ENCODE measurements at regions not wholly inside any gene's neighbourhood (a gene's known extent, or its start where the extent isn't known, plus 50 kb on each side); places are given as distances from the start of the nearest gene placed in this dataset.
A peak's percentile ranks its signal among the peaks of the same experiment; 100 is the strongest.

DNA sequence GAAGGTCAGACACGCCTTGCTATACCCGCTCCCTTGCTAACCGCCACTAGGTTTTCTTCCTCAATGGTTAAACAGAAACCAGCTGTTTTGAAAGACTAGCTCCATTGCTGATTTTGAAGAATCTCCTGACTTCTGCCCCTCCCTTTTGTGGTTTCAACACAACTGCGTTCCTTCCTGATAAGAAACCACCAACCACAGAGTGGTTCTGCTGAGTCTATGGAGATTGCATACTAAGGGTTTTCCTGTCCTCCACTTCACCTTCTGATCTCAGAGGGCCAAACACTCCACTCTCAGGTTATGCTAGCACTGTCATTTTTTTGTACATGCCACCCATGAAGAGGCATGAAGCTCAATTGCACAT is 207.9 kb downstream of the MYLK4 start:
- DNase-seq: peak in 2 of 5 donors; percentile 47 to 48

DNA sequence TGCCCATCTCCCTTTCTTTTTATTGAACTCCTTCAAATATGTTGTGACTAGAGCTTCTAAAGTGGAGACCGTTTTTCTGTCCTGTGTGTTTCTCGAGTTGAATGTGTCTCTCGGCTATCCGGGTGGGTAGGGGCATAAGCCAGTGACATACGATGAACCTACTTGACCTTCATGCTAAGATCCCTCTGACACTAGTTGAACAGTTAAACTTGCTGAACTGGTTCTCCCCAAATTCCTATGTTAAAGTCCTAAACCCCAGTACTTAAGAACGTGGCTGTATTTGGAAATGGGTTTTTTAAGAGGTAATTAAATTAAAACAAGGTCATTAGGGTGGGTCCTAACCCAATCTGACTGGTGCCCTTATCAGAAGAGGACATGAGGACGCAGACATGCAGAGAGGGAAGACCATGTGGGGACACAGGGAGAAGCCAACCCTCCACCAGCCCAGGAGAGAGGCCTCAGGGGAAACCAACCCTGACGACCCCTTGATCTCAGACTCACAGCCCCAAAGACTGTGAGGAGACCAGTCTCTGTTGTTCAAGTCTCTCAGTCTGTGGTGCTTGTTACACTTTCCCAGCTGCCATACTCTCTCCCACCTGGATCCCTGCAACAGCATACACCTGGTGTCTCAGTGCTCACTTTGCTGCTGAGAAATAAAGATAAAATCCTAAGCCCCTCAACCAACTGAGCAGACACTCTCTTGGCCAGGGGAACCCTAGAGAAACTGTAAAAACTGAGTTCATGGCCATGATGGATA is 208.4 kb downstream of the MYLK4 start:
- CTCF ChIA-PET: no interaction called here
- Mint-ChIP-seq H3K9me3 (peaks cover 0 to 7% (median 0%) of the 10 kb centered on the region in 5 donors), H3K4me3 (peak overlapping the region in 5 of 7 donors; percentile 5 to 63 (median 31)), H3K27me3 (peaks cover 38 to 54% of the 10 kb centered on the region in 2 donors), H3K27ac (peak overlapping the region in 3 of 8 donors; percentile 3 to 51 (median 9)), H3K4me1 (peaks cover 22 to 24% (median 24%) of the 10 kb centered on the region in 3 donors), H3K36me3 (no peaks in the 10 kb centered on the region)
- Histone ChIP-seq H3K36me3 (ENCODE audit: insufficient read depth, low read length) (no peaks in the 10 kb centered on the region), H3K4me1 (ENCODE audit: insufficient read depth, low read length) (peaks cover 23% of the 10 kb centered on the region), H3K27ac (ENCODE audit: low read depth, low read length) (no peak overlapping the region), H3K27me3 (ENCODE audit: insufficient read depth, low read length, poor library complexity, severe bottlenecking) (peaks cover 17% of the 10 kb centered on the region), H3K9me3 (ENCODE audit: low read length) (no peaks in the 10 kb centered on the region), H3K4me3 (ENCODE audit: low read length) (peak overlapping the region; percentile 24)
- DNase-seq: no peak
- POLR2A ChIA-PET: no interaction called here

More for the DNA sequence above, 207.9 kb downstream of the MYLK4 start:
- Mint-ChIP-seq H3K27me3 (peaks cover 36 to 52% of the 10 kb centered on the region in 2 donors), H3K4me3 (peak overlapping the region in 5 of 7 donors; percentile 5 to 63 (median 31)), H3K4me1 (peaks cover 22 to 24% (median 24%) of the 10 kb centered on the region in 3 donors), H3K36me3 (no peaks in the 10 kb centered on the region), H3K9me3 (peaks cover 0 to 7% (median 0%) of the 10 kb centered on the region in 5 donors), H3K27ac (peak overlapping the region in 4 of 8 donors; percentile 3 to 51 (median 10))
- Histone ChIP-seq H3K4me1 (ENCODE audit: insufficient read depth, low read length) (peaks cover 23% of the 10 kb centered on the region), H3K27ac (ENCODE audit: low read depth, low read length) (no peak overlapping the region), H3K27me3 (ENCODE audit: insufficient read depth, low read length, poor library complexity, severe bottlenecking) (peaks cover 17% of the 10 kb centered on the region), H3K36me3 (ENCODE audit: insufficient read depth, low read length) (no peaks in the 10 kb centered on the region), H3K9me3 (ENCODE audit: low read length) (no peaks in the 10 kb centered on the region), H3K4me3 (ENCODE audit: low read length) (peak overlapping the region; percentile 24)
- ChIA-PET POLR2A (no interaction called here), CTCF (no interaction called here)

DNA sequence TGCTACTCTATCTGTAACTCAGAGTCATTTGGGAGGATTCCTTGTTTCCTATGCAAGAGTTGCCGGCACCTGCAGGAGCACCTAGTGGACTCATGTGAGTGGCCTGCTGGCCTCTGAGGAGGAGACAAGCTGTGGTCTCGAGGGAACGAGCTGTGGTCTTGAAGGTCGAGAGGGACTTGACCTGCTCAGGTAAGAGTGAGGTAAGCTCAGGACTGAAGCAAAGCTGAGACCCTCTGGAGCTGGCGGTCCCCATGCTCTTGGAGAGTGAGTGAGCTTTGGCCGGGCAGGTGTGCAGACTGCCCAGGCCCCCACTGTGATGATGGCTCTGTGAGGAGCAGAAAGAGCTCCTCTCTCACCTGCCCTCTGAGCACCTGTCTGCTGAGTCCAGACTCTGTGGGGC is 214.3 kb downstream of the MYLK4 start:
- Mint-ChIP-seq H3K27ac (no peak overlapping the region), H3K27me3 (peaks cover 16 to 64% of the 10 kb centered on the region in 2 donors), H3K36me3 (no peaks in the 10 kb centered on the region), H3K4me1 (no peaks in the 10 kb centered on the region), H3K9me3 (peaks cover 0 to 4% (median 2%) of the 10 kb centered on the region in 5 donors), H3K4me3 (no peak overlapping the region)
- H3K4me3 ChIP-seq (ENCODE audit: low read length): no peak overlapping the region
- H3K27me3 ChIP-seq (ENCODE audit: insufficient read depth, low read length, poor library complexity, severe bottlenecking): peaks cover 21% of the 10 kb centered on the region
- ChIA-PET POLR2A (no interaction called here), CTCF (no interaction called here)
- no peak for DNase-seq
- H3K36me3 ChIP-seq (ENCODE audit: insufficient read depth, low read length): no peaks in the 10 kb centered on the region
- no peak overlapping the region for H3K27ac ChIP-seq (ENCODE audit: low read depth, low read length)
- no peaks in the 10 kb centered on the region for H3K9me3 ChIP-seq (ENCODE audit: low read length)
- H3K4me1 ChIP-seq (ENCODE audit: insufficient read depth, low read length): no peaks in the 10 kb centered on the region

DNA sequence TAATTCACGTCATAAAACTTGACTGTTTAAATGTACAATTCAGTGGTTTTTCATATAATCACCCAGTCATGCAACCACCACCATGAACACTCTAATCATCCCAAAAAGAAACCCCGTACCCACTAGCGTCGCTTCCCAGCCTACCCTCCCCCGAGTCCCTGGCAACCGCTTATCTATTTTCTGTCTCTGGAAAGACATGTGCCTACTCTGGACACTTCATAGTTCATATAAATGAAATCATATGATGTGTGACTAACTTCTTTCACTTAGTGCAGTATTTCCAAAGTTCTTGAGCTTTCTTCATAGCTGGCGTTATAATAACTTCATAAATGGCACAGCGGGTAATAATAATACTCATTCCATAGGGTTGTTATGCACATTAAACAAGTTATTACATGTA is 215.2 kb downstream of the MYLK4 start:
- Mint-ChIP-seq H3K4me1 (no peaks in the 10 kb centered on the region), H3K27ac (no peak overlapping the region), H3K27me3 (peaks cover 18 to 57% of the 10 kb centered on the region in 2 donors), H3K36me3 (no peaks in the 10 kb centered on the region), H3K4me3 (no peak overlapping the region), H3K9me3 (peaks cover 0 to 3% (median 2%) of the 10 kb centered on the region in 5 donors)
- Histone ChIP-seq H3K9me3 (ENCODE audit: low read length) (no peaks in the 10 kb centered on the region), H3K36me3 (ENCODE audit: insufficient read depth, low read length) (no peaks in the 10 kb centered on the region), H3K4me3 (ENCODE audit: low read length) (no peak overlapping the region), H3K27ac (ENCODE audit: low read depth, low read length) (no peak overlapping the region), H3K27me3 (ENCODE audit: insufficient read depth, low read length, poor library complexity, severe bottlenecking) (peaks cover 18% of the 10 kb centered on the region), H3K4me1 (ENCODE audit: insufficient read depth, low read length) (no peaks in the 10 kb centered on the region)
- no peak for DNase-seq
- ChIA-PET POLR2A (no interaction called here), CTCF (no interaction called here)

DNA sequence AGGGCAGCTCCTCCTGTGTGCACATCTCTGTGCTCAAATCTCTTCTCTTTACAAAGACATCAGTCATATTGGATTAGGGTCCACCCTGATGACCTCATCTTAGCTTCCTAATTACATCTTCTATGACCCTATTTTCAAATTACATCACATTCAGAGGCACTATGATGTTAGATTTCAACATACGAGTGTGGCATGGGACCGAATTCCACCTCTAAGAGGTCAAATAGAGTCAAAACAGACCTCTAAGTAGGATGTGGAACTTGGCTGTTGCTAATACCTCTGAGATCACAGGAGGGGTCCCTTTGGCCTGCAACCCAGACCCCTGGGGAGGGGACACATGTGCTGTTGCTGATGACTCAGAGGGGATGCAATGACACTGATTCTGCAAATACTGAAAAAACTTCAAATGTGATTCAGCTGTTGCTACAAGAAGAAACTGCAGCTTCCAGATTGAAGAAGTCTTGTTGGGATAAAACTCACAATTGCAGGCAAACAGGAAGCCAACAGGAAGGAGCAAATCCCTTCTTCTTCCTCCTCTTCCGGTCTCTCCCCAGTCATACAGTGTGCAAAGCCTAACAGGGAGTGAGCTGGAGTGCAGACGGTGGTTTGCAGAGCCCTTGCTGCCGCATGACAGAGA is 216.2 kb downstream of the MYLK4 start:
- Mint-ChIP-seq H3K36me3 (peaks cover 0 to 2% (median 0%) of the 10 kb centered on the region in 3 donors), H3K27ac (no peak overlapping the region), H3K27me3 (peaks cover 16 to 57% of the 10 kb centered on the region in 2 donors), H3K4me3 (no peak overlapping the region), H3K4me1 (no peaks in the 10 kb centered on the region), H3K9me3 (peaks cover 0 to 2% (median under 1%) of the 10 kb centered on the region in 5 donors)
- H3K4me1 ChIP-seq (ENCODE audit: insufficient read depth, low read length): no peaks in the 10 kb centered on the region
- CTCF ChIA-PET: no interaction called here
- no peak overlapping the region for H3K27ac ChIP-seq (ENCODE audit: low read depth, low read length)
- no peaks in the 10 kb centered on the region for H3K9me3 ChIP-seq (ENCODE audit: low read length)
- H3K27me3 ChIP-seq (ENCODE audit: insufficient read depth, low read length, poor library complexity, severe bottlenecking): peaks cover 14% of the 10 kb centered on the region
- no peaks in the 10 kb centered on the region for H3K36me3 ChIP-seq (ENCODE audit: insufficient read depth, low read length)
- H3K4me3 ChIP-seq (ENCODE audit: low read length): no peak overlapping the region
- no peak for DNase-seq
- POLR2A ChIA-PET: no interaction called here

DNA sequence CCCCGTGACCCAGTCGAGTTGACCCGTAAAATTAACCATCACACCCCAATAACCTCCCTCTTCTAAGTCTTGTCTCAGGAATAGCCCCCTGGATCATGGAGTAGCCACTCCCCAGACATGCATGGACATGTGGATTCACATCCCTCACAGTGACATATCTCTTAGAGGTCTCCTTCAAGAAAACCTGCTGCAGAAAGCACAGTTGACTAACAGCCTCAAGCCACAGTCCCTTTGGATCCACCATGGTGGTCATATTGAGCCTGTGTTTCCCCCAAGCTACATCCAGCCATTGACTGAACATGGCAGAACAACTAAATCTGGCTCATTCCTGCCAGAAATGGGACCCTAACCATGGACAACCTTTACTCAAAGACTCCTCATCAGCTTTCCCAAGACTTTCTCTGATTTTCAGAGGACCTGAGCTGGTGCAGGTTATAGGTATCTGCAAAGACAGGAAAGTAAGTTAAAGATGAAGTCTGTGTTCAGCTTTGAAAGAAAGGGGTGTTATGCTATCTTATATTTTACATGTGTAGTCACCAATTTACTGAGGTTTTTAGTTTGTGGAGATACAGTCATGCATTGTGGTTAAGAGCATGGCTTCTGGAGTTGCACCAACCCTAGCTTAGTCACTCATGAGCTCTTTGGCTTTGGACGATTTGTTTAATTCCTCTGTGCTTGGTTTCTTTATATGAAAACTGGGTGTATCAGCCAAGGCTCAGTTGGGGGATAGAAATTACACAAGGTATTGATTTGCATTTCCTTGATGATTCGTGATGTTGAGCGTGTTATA is 219.1 kb downstream of the MYLK4 start:
- Mint-ChIP-seq H3K27ac (no peak overlapping the region), H3K27me3 (peaks cover 4 to 50% of the 10 kb centered on the region in 2 donors), H3K4me1 (no peaks in the 10 kb centered on the region), H3K36me3 (peaks cover 0 to 2% (median 0%) of the 10 kb centered on the region in 3 donors), H3K4me3 (no peak overlapping the region), H3K9me3 (peaks cover 0 to 4% (median 2%) of the 10 kb centered on the region in 5 donors)
- H3K27ac ChIP-seq (ENCODE audit: low read depth, low read length): no peak overlapping the region
- H3K27me3 ChIP-seq (ENCODE audit: insufficient read depth, low read length, poor library complexity, severe bottlenecking): peaks cover 5% of the 10 kb centered on the region
- H3K4me1 ChIP-seq (ENCODE audit: insufficient read depth, low read length): no peaks in the 10 kb centered on the region
- H3K4me3 ChIP-seq (ENCODE audit: low read length): no peak overlapping the region
- no peaks in the 10 kb centered on the region for H3K36me3 ChIP-seq (ENCODE audit: insufficient read depth, low read length)
- no peaks in the 10 kb centered on the region for H3K9me3 ChIP-seq (ENCODE audit: low read length)
- DNase-seq: no peak
- CTCF ChIA-PET: no interaction called here
- POLR2A ChIA-PET: no interaction called here

DNA sequence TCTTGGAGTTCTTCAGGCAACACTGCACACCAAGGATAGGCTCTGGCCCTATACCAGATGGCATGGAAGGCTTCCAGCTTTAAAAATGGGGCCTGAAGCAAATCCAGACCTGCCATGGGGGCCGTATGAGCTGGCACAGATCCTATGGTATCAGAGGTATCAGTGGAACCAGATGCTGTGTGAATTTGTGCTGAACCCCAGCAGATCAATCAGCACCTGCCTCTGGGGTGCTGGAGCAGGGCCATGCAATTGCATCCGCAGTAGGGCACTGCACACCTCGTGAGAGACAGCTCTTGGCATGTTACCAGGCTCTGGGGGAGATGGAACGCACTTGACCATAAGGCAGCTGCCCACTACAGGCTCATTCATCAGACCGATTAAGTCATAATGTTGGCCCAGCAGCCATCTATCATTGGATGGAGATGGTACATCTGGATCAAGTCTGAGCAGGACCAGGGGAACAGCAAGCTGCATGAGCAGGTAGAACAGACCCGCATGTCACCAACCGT is 221.5 kb downstream of the MYLK4 start:
- no peak for DNase-seq
- Histone ChIP-seq H3K9me3 (ENCODE audit: low read length) (no peaks in the 10 kb centered on the region), H3K27me3 (ENCODE audit: insufficient read depth, low read length, poor library complexity, severe bottlenecking) (no peaks in the 10 kb centered on the region), H3K4me3 (ENCODE audit: low read length) (no peak overlapping the region), H3K27ac (ENCODE audit: low read depth, low read length) (no peak overlapping the region), H3K36me3 (ENCODE audit: insufficient read depth, low read length) (no peaks in the 10 kb centered on the region), H3K4me1 (ENCODE audit: insufficient read depth, low read length) (no peaks in the 10 kb centered on the region)
- no peak overlapping the region for H3K4me3 Mint-ChIP-seq
- POLR2A ChIA-PET: no interaction called here
- peaks cover 5 to 38% of the 10 kb centered on the region in 2 donors for H3K27me3 Mint-ChIP-seq
- peaks cover 2 to 12% (median 6%) of the 10 kb centered on the region in 5 donors for H3K9me3 Mint-ChIP-seq
- CTCF ChIA-PET: no interaction called here
- H3K4me1 Mint-ChIP-seq: no peaks in the 10 kb centered on the region
- no peak overlapping the region for H3K27ac Mint-ChIP-seq
- peaks cover 0 to 2% (median 1%) of the 10 kb centered on the region in 3 donors for H3K36me3 Mint-ChIP-seq

DNA sequence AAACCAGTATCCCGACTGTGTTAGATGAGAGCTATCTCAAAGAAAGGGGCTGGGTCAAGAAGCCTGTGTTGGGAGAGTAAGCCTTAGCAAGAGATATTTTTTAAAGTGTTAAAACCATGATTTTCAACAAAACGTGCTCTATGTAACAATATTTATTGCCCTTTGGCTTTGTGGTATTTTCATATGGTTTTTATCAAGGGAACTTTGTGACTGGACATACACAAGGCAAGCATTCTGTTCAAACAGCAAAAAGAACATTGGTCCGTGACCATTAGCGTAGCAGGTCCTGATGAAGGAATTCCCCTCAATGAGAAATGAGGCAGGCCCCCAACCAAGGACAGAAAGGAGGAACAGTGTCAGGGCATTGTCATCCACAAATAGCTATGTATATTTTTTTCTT is 222.6 kb downstream of the MYLK4 start:
- no peak overlapping the region for H3K27ac Mint-ChIP-seq
- peaks cover 5% of the 10 kb centered on the region for H3K9me3 ChIP-seq (ENCODE audit: low read length)
- no peak overlapping the region for H3K4me3 ChIP-seq (ENCODE audit: low read length)
- ChIA-PET POLR2A (no interaction called here), CTCF (no interaction called here)
- H3K27ac ChIP-seq (ENCODE audit: low read depth, low read length): no peak overlapping the region
- peaks cover 6 to 34% of the 10 kb centered on the region in 2 donors for H3K27me3 Mint-ChIP-seq
- peaks cover 9 to 19% (median 14%) of the 10 kb centered on the region in 5 donors for H3K9me3 Mint-ChIP-seq
- H3K4me1 ChIP-seq (ENCODE audit: insufficient read depth, low read length): no peaks in the 10 kb centered on the region
- H3K4me1 Mint-ChIP-seq: no peaks in the 10 kb centered on the region
- no peaks in the 10 kb centered on the region for H3K27me3 ChIP-seq (ENCODE audit: insufficient read depth, low read length, poor library complexity, severe bottlenecking)
- no peaks in the 10 kb centered on the region for H3K36me3 ChIP-seq (ENCODE audit: insufficient read depth, low read length)
- no peak overlapping the region for H3K4me3 Mint-ChIP-seq
- DNase-seq: no peak
- H3K36me3 Mint-ChIP-seq: peaks cover 0 to 9% (median 2%) of the 10 kb centered on the region in 3 donors

Measured in CD8-positive, alpha-beta memory T cell (primary cell).